KMS-11 (cell line): ENCODE measurements at regions not wholly inside any gene's neighbourhood (a gene's known extent, or its start where the extent isn't known, plus 50 kb on each side); places are given as distances from the start of the nearest gene placed in this dataset.

Source experiments
- H2AFZ ChIP-seq: fragments of 200-600 bp; sonication (generic); 2 replicates; pipeline ENCODE4 v1.6.1; 2016; ENCODE audit warnings: antibody characterized with exemption, mixed run types, low read depth
- H3K27ac ChIP-seq: fragments of 200-600 bp; sonication (generic); 2 replicates; pipeline ENCODE4 v1.6.1; 2016; ENCODE audit warnings: mild to moderate bottlenecking, mixed run types
- H3K27me3 ChIP-seq: fragments of 200-600 bp; sonication (generic); 2 replicates; pipeline ENCODE4 v1.6.1; 2017; ENCODE audit warnings: mild to moderate bottlenecking, low read depth, mixed run types, moderate library complexity; ENCODE audit not compliant: insufficient read depth
- H3K36me3 ChIP-seq: fragments of 200-600 bp; sonication (generic); 2 replicates; pipeline ENCODE4 v1.6.1; 2017; ENCODE audit warnings: mild to moderate bottlenecking, mixed run types; ENCODE audit not compliant: insufficient read depth
- H3K4me1 ChIP-seq: fragments of 200-600 bp; sonication (generic); 2 replicates; pipeline ENCODE4 v1.6.1; 2016; ENCODE audit warnings: mild to moderate bottlenecking, low read depth, mixed run types; ENCODE audit not compliant: poor library complexity, severe bottlenecking
- H3K4me2 ChIP-seq: fragments of 200-600 bp; sonication (generic); 2 replicates; pipeline ENCODE4 v1.7.0; 2016; ENCODE audit warnings: mild to moderate bottlenecking, mixed run types
- H3K4me3 ChIP-seq: fragments of 200-600 bp; sonication (generic); IDR thresholded peaks from 2 replicates; pipeline ENCODE4 v1.6.1; 2017; ENCODE audit warnings: low read depth, low read length, mixed read lengths; ENCODE audit not compliant: insufficient read depth
- H3K79me2 ChIP-seq: fragments of 200-600 bp; sonication (generic); 2 replicates; pipeline ENCODE4 v1.6.1; 2016; ENCODE audit warnings: low read depth, mixed run types; ENCODE audit not compliant: insufficient read depth
- H3K9ac ChIP-seq: fragments of 200-600 bp; sonication (generic); 2 replicates; pipeline ENCODE4 v1.6.1; 2016; ENCODE audit warnings: mild to moderate bottlenecking, mixed run types
- H4K20me1 ChIP-seq: fragments of 200-600 bp; sonication (generic); 2 replicates; pipeline ENCODE4 v1.6.1; 2016; ENCODE audit warnings: mild to moderate bottlenecking, mixed run types; ENCODE audit not compliant: insufficient read depth
- TF ChIP-seq, protein P1 (sequence below): fragments of 200-600 bp; sonication (generic); conservative IDR thresholded peaks from 2 replicates; pipeline ENCODE4 v1.6.1; 2017; ENCODE audit warnings: low read depth, mild to moderate bottlenecking, antibody characterized with exemption, low read length, moderate library complexity, mixed read lengths

DNA sequence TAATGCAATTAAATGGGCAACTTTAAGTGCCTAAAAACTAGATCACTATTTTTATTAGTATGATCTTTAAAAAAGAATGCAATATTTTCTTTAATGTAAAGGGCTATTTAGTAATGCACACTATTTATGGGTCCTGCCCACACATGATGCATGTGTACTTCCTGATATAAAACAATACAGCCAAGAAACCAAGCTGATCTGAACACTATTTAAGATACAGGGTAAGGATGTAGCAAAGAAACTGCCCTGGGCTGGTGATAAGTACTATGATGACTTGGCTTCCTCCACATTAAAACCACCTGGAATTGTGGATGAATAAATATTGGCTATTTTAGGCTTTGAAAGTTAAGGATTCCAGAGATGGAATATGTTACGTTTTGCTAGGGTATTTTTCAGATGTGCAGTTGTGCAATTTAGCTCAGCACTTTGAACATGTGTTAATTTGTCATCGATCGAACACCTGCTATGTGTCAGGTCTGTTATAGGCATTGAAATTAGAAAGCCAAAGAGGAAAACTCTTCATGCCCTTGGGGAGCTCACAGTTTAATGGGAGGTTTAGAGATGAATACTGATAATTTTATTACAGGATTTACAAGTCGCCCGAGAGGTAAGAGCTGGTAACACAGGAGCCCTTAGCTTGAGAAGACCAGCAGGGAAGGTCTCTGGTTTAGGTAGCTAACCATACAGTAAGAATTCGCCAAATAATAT is 276.7 kb downstream of the PLK2 start:
- Histone ChIP-seq H3K9ac (no peak overlapping the region), H3K4me2 (no peak overlapping the region), H3K79me2 (no peaks in the 10 kb centered on the region), H3K36me3 (no peaks in the 10 kb centered on the region), H3K4me3 (no peak overlapping the region), H3K27me3 (no peaks in the 10 kb centered on the region), H4K20me1 (no peaks in the 10 kb centered on the region), H3K27ac (no peak overlapping the region), H2AFZ (no peak overlapping the region), H3K4me1 (no peaks in the 10 kb centered on the region)
- TF ChIP-seq, protein P1, sequence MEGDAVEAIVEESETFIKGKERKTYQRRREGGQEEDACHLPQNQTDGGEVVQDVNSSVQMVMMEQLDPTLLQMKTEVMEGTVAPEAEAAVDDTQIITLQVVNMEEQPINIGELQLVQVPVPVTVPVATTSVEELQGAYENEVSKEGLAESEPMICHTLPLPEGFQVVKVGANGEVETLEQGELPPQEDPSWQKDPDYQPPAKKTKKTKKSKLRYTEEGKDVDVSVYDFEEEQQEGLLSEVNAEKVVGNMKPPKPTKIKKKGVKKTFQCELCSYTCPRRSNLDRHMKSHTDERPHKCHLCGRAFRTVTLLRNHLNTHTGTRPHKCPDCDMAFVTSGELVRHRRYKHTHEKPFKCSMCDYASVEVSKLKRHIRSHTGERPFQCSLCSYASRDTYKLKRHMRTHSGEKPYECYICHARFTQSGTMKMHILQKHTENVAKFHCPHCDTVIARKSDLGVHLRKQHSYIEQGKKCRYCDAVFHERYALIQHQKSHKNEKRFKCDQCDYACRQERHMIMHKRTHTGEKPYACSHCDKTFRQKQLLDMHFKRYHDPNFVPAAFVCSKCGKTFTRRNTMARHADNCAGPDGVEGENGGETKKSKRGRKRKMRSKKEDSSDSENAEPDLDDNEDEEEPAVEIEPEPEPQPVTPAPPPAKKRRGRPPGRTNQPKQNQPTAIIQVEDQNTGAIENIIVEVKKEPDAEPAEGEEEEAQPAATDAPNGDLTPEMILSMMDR = no peak

DNA sequence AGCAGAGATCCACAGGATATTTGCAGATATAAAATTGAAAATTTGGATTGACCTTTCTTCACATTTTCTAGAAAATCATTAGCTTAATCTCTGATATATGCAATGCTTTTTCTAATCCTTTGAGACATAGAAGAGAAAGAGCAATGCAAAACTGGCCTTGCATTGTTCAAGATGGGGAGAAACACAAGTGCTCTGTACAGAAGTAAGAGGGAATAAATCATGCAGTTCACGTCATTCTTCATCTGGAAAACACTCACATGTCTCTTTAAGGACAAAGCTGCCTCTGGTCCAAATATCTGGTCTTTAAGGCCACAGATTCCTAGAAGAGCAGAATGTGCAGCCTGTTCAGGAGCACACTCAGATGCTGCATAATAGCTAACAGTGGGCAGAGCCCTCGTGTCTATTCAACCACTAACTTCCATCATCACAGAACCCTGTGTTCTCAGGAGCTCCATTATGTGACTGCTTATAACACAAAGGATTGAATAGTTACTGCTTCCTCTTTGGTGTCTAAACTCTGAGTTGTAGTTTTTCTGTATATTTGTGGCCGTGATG is 277.5 kb downstream of the PLK2 start:
- TF ChIP-seq, protein P1 = no peak
- H3K4me1 ChIP-seq = no peaks in the 10 kb centered on the region
- H3K27me3 ChIP-seq = no peaks in the 10 kb centered on the region
- no peak overlapping the region for H3K4me2 ChIP-seq
- no peak overlapping the region for H3K27ac ChIP-seq
- no peaks in the 10 kb centered on the region for H3K79me2 ChIP-seq
- H2AFZ ChIP-seq = no peak overlapping the region
- no peak overlapping the region for H3K4me3 ChIP-seq
- H4K20me1 ChIP-seq = no peaks in the 10 kb centered on the region
- H3K36me3 ChIP-seq = no peaks in the 10 kb centered on the region
- H3K9ac ChIP-seq = no peak overlapping the region

DNA sequence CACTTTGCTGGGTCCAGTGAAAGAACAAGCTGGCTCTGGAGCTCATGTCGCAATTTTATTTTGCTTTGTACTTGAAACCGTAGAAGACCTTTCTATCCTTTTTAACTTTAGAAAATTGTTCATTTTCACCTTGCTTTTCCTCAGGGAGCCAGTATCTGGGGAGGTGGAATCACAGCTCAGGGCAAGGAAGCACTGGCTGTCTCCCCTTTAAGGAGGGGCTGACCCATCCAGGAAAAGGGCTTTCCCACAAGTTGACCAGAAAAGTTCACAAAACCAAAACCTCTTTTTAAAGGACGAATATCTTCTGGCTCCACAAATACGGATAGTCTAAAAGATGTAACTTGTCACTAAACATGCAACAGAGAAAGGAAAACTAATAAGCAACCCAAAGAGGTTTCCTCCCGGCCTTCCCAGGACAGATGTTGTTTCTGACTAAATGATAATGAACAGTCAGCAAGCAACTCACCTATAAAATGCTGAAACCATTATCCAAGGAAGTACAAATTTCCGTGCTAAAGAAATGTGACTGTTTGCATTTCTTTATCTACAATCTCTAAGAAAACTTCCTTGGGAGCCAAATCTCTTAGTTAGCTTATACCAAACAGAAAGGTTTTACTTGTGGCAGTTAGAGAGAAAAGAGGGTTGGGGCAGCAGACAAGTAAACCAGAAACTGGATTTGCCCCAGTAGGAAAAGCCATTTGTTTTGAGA is 278.2 kb downstream of the PLK2 start:
- Histone ChIP-seq H4K20me1 (no peaks in the 10 kb centered on the region), H2AFZ (no peak overlapping the region), H3K4me1 (no peaks in the 10 kb centered on the region), H3K9ac (no peak overlapping the region), H3K79me2 (no peaks in the 10 kb centered on the region), H3K4me2 (no peak overlapping the region), H3K27me3 (no peaks in the 10 kb centered on the region), H3K4me3 (no peak overlapping the region), H3K27ac (no peak overlapping the region), H3K36me3 (no peaks in the 10 kb centered on the region)
- TF ChIP-seq, protein P1 = no peak

DNA sequence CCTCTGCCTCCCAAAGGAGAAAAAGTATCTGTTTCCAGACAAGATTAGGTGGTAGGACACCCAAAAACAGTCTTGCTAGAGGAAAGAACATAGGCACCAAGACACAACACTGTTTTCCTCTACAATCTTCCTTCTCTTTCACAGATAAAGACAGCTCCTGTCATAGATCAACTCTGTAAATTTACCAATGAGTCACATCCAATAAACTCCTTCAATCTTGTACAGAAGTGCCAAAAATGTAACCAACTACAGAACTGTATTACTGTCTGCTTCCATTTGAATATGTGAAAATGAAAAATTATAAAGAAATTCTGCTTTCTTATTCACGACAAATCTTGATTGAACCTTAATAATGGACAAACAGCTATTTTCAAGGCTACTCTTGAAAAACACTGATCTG is 286.9 kb downstream of the PLK2 start:
- H3K79me2 ChIP-seq = no peaks in the 10 kb centered on the region
- no peak overlapping the region for H3K4me2 ChIP-seq
- TF ChIP-seq, protein P1 = no peak
- no peaks in the 10 kb centered on the region for H4K20me1 ChIP-seq
- H3K4me3 ChIP-seq = no peak overlapping the region
- H3K27ac ChIP-seq = no peak overlapping the region
- no peaks in the 10 kb centered on the region for H3K36me3 ChIP-seq
- no peaks in the 10 kb centered on the region for H3K27me3 ChIP-seq
- H3K9ac ChIP-seq = no peak overlapping the region
- no peaks in the 10 kb centered on the region for H3K4me1 ChIP-seq
- no peak overlapping the region for H2AFZ ChIP-seq
